ENCODE measurements at regions not wholly inside any gene's neighbourhood (a gene's known extent, or its start where the extent isn't known, plus 50 kb on each side); places are given as distances from the start of the nearest gene placed in this dataset.

- TF ChIP-seq, protein P1, sequence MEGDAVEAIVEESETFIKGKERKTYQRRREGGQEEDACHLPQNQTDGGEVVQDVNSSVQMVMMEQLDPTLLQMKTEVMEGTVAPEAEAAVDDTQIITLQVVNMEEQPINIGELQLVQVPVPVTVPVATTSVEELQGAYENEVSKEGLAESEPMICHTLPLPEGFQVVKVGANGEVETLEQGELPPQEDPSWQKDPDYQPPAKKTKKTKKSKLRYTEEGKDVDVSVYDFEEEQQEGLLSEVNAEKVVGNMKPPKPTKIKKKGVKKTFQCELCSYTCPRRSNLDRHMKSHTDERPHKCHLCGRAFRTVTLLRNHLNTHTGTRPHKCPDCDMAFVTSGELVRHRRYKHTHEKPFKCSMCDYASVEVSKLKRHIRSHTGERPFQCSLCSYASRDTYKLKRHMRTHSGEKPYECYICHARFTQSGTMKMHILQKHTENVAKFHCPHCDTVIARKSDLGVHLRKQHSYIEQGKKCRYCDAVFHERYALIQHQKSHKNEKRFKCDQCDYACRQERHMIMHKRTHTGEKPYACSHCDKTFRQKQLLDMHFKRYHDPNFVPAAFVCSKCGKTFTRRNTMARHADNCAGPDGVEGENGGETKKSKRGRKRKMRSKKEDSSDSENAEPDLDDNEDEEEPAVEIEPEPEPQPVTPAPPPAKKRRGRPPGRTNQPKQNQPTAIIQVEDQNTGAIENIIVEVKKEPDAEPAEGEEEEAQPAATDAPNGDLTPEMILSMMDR (IDR thresholded peaks at IDR 0.05): no peak
- no peak overlapping the region for H3K27ac ChIP-seq
- H3K4me3 ChIP-seq: no peak overlapping the region
- no peak for DNase-seq (ENCODE audit: low spot score)
Measured at GRCh38 chr6:102984357-102984756, 1590.8 kb downstream of the GRIK2 start.

DNA sequence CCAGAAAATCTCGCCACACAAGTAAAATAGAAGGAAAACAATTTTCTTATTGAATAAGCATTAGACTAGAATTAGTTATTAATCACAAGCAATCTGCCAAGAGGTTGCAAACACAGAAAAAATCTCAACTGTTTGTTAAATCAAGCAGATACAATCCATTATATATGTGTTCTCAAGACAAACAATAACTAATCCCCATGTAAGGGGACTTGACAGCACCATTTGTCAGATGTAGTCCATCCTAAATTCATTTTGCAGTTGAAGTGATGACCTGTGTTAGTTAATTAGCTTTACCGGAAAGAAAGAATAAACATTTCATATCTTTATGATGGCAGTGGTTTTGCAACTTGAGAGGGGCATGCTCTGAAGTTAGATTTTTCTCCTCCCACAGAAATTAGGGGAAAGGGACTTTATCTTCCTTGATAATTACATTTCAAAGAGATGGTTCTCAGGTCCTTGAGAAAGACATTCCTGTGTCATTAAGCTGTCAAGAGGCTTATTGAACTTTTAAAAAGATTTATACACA is 1588.0 kb downstream of the GRIK2 start:
- no peak overlapping the region for H3K4me3 ChIP-seq
- DNase-seq (ENCODE audit: low spot score): no peak
- no peak overlapping the region for H3K27ac ChIP-seq
- TF ChIP-seq, protein P1 (IDR thresholded peaks at IDR 0.05): no peak

GRCh38 chr6:102980951-102981350 is 1587.4 kb downstream of the GRIK2 start:
- TF ChIP-seq, protein P1 (IDR thresholded peaks at IDR 0.05): no peak
- H3K27ac ChIP-seq: no peak overlapping the region
- no peak overlapping the region for H3K4me3 ChIP-seq
- DNase-seq (ENCODE audit: low spot score): no peak

GRCh38 chr6:102961902-102962301 is 1568.4 kb downstream of the GRIK2 start:
- TF ChIP-seq, protein P1 (IDR thresholded peaks at IDR 0.05): no peak
- Histone ChIP-seq H3K4me3 (no peak overlapping the region), H3K27ac (no peak overlapping the region)
- DNase-seq (ENCODE audit: low spot score): no peak

DNA sequence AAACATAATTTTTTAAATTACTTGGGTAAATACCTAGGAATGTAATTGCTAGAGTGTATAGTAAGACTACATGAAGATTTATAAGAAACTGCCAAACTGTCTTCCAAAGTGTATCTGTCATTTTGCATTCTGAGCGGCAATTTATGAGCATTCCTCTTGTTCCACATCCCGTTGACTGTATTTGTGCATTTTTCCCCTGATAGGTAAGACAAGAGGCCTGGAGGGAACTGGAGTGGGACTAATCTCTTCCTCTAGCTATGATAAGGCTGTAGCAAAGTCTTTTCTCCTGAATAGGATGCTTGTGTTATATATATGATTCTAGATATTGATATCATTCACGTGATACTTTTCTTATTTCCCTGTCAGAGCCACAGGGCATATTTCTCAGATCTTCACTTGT is 1557.5 kb downstream of the GRIK2 start:
- TF ChIP-seq, protein P1 (IDR thresholded peaks at IDR 0.05): no peak
- no peak for DNase-seq (ENCODE audit: low spot score)
- Histone ChIP-seq H3K4me3 (no peak overlapping the region), H3K27ac (no peak overlapping the region)

DNA sequence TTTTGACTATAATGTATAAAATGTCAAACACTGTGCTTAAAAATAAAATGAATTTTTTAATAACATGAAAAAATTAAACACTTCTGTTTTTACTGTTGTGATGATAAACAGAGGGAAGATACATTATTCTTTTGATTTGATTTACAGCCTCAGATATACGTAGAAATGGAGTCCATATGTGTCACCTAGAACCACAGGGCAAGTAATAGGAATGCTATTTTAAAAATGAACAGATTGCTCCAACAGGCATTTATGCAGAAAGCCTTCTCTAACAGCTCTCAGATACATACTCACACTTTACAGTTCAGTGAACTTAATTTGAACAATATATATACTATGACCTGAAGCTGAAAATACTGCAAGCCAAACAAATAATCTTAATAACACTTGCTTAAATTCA is 1551.0 kb downstream of the GRIK2 start:
- TF ChIP-seq, protein P1 (IDR thresholded peaks at IDR 0.05): no peak
- no peak overlapping the region for H3K27ac ChIP-seq
- no peak overlapping the region for H3K4me3 ChIP-seq
- DNase-seq (ENCODE audit: low spot score): no peak

- TF ChIP-seq, protein P1 (IDR thresholded peaks at IDR 0.05): no peak
- H3K4me3 ChIP-seq: no peak overlapping the region
- no peak for DNase-seq (ENCODE audit: low spot score)
- H3K27ac ChIP-seq: no peak overlapping the region
Measured at GRCh38 chr6:102942206-102942605, 1548.7 kb downstream of the GRIK2 start.
